HepG2 (cell line): ENCODE measurements at regions not wholly inside any gene's neighbourhood (a gene's known extent, or its start where the extent isn't known, plus 50 kb on each side); places are given as distances from the start of the nearest gene placed in this dataset.

ENCODE experiments used
- GATAD2A ChIP-seq: IDR thresholded peaks from 2 replicates; pipeline ENCODE4 v1.6.1; 2016
- NCOA5 ChIP-seq: sonication (generic); formaldehyde crosslinking; IDR thresholded peaks from 2 replicates; pipeline ENCODE4 v1.4.0; 2020; ENCODE audit warnings: missing genetic modification reagents
- TAF1 ChIP-seq: sonication (generic); formaldehyde crosslinking; IDR thresholded peaks from 2 replicates; pipeline ENCODE4 v1.4.0; 2020; ENCODE audit warnings: missing genetic modification reagents
- WIZ ChIP-seq: sonication (generic); formaldehyde crosslinking; IDR thresholded peaks from 2 replicates; pipeline ENCODE4 v1.5.1; 2020; ENCODE audit warnings: mild to moderate bottlenecking, missing genetic modification reagents
- TF ChIP-seq, protein P1 (sequence below): sonication (generic); formaldehyde crosslinking; IDR thresholded peaks from 2 replicates; pipeline ENCODE4 v1.5.0; 2020; ENCODE audit warnings: mild to moderate bottlenecking, missing genetic modification reagents, moderate library complexity

DNA sequence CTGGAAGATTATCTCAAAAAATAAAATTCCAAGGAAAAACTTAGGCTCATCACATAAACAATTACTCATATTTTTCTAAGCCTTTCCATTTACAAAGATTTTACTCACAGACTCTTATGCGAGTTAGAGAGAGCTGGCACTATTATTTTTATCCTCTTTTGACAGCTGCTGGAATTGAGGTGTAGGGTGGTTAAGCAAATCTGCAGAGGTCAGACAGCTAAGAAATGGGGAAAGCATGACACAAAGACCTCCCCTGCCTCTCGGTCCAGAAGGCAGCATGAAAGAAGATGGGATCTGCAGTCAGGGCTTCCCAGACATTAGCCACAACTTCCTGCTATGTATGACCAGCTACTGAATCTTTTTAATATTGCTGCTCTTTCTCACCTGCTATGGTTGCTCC, 89.9 kb upstream of the CPEB2 start:
- TF ChIP-seq TAF1: no peak
- no peak for TF ChIP-seq NCOA5
- TF ChIP-seq WIZ (CRISPR knock-in tag): no peak
- no peak for TF ChIP-seq GATAD2A (CRISPR knock-in tag)
- TF ChIP-seq, protein P1, sequence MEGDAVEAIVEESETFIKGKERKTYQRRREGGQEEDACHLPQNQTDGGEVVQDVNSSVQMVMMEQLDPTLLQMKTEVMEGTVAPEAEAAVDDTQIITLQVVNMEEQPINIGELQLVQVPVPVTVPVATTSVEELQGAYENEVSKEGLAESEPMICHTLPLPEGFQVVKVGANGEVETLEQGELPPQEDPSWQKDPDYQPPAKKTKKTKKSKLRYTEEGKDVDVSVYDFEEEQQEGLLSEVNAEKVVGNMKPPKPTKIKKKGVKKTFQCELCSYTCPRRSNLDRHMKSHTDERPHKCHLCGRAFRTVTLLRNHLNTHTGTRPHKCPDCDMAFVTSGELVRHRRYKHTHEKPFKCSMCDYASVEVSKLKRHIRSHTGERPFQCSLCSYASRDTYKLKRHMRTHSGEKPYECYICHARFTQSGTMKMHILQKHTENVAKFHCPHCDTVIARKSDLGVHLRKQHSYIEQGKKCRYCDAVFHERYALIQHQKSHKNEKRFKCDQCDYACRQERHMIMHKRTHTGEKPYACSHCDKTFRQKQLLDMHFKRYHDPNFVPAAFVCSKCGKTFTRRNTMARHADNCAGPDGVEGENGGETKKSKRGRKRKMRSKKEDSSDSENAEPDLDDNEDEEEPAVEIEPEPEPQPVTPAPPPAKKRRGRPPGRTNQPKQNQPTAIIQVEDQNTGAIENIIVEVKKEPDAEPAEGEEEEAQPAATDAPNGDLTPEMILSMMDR (CRISPR knock-in tag): no peak
